ENCODE measurements at regions not wholly inside any gene's neighbourhood (a gene's known extent, or its start where the extent isn't known, plus 50 kb on each side); places are given as distances from the start of the nearest gene placed in this dataset.

DNA sequence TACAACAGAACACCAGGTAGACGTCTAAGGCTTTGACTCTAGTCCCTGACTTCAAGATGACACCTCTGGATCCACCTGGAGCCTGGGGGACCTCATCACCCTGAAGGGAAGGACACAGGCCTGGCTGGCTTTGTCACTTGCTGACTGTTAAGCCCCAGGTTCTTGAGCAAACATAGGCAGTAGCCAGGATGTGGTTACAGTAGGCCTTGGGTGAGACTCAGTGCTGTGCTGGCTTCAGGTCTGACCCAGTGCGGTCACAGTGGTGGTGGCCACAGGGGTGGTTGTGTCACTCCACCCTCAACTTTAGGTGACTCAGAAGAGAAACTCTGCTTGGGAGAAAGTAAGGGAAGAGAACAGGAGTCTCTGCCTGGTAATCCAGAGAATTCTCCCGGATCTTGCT lies 497.8 kb downstream of the UQCRFS1 start:
- TF ChIP-seq, protein P1, sequence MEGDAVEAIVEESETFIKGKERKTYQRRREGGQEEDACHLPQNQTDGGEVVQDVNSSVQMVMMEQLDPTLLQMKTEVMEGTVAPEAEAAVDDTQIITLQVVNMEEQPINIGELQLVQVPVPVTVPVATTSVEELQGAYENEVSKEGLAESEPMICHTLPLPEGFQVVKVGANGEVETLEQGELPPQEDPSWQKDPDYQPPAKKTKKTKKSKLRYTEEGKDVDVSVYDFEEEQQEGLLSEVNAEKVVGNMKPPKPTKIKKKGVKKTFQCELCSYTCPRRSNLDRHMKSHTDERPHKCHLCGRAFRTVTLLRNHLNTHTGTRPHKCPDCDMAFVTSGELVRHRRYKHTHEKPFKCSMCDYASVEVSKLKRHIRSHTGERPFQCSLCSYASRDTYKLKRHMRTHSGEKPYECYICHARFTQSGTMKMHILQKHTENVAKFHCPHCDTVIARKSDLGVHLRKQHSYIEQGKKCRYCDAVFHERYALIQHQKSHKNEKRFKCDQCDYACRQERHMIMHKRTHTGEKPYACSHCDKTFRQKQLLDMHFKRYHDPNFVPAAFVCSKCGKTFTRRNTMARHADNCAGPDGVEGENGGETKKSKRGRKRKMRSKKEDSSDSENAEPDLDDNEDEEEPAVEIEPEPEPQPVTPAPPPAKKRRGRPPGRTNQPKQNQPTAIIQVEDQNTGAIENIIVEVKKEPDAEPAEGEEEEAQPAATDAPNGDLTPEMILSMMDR (IDR thresholded peaks at IDR 0.05): no peak
- TF ChIP-seq POLR2A (IDR thresholded peaks at IDR 0.05): no peak
